Mammary epithelial cell (primary cell): ENCODE measurements at regions not wholly inside any gene's neighbourhood (a gene's known extent, or its start where the extent isn't known, plus 50 kb on each side); places are given as distances from the start of the nearest gene placed in this dataset.

Source experiments
- EZH2 ChIP-seq: IDR thresholded peaks from 2 replicates; pipeline ENCODE4 v1.6.1; 2012; ENCODE audit warnings: low read length, inconsistent platforms, borderline replicate concordance
- TF ChIP-seq, protein P1 (sequence below), 2 donors: IDR thresholded peaks in 1 of 2; conservative IDR thresholded peaks in 1 of 2; 2 replicates each; pipeline ENCODE4 v1.5.1; 2011 to 2012; ENCODE audit warnings: inconsistent platforms in 2 of 2, low read length in 2 of 2, mild to moderate bottlenecking in 2 of 2, control low read depth in 1 of 2, low read depth in 1 of 2; ENCODE audit not compliant: insufficient read depth in 1 of 2; ENCODE audit errors: extremely low read depth in 1 of 2

GRCh38 chr10:63899673-63900300 lies 378.6 kb downstream of the REEP3 start:
- TF ChIP-seq, protein P1, sequence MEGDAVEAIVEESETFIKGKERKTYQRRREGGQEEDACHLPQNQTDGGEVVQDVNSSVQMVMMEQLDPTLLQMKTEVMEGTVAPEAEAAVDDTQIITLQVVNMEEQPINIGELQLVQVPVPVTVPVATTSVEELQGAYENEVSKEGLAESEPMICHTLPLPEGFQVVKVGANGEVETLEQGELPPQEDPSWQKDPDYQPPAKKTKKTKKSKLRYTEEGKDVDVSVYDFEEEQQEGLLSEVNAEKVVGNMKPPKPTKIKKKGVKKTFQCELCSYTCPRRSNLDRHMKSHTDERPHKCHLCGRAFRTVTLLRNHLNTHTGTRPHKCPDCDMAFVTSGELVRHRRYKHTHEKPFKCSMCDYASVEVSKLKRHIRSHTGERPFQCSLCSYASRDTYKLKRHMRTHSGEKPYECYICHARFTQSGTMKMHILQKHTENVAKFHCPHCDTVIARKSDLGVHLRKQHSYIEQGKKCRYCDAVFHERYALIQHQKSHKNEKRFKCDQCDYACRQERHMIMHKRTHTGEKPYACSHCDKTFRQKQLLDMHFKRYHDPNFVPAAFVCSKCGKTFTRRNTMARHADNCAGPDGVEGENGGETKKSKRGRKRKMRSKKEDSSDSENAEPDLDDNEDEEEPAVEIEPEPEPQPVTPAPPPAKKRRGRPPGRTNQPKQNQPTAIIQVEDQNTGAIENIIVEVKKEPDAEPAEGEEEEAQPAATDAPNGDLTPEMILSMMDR (conservative IDR thresholded peaks at IDR 0.05 in 1 of 2, IDR thresholded peaks at IDR 0.05 in 1 of 2; ENCODE audit: extremely low read depth in 1 of 2, insufficient read depth in 1 of 2, low read depth in 1 of 2, low read length in 2 of 2), result no peak
- TF ChIP-seq EZH2, result no peak
